ENCODE measurements at regions not wholly inside any gene's neighbourhood (a gene's known extent, or its start where the extent isn't known, plus 50 kb on each side); places are given as distances from the start of the nearest gene placed in this dataset.

- no peak overlapping the region for H2AFZ ChIP-seq (ENCODE audit: low read length)
- no peaks in the 10 kb centered on the region for H3K27me3 ChIP-seq (ENCODE audit: control insufficient read depth in 3 of 3, insufficient read depth in 3 of 3, low read depth in 1 of 3, low read length in 3 of 3)
- no peak overlapping the region for H3K9ac ChIP-seq (ENCODE audit: low read depth, low read length, poor library complexity)
- no peak overlapping the region for H3K4ac ChIP-seq (ENCODE audit: low read length)
- no CpG with 5 or more reads among the region's 1 CpG for whole genome bisulfite sequencing, 2 donors (ENCODE audit: extremely low coverage in 2 of 2, insufficient read length in 2 of 2, insufficient replicate concordance in 1 of 2)
- H3K23ac ChIP-seq (ENCODE audit: low read depth, low read length, poor library complexity): no peak overlapping the region
- H4K91ac ChIP-seq (ENCODE audit: low read depth, low read length, poor library complexity): no peak overlapping the region
- H3K18ac ChIP-seq (ENCODE audit: low read length): no peak overlapping the region
- no peaks in the 10 kb centered on the region for H3K79me1 ChIP-seq (ENCODE audit: low read depth, low read length)
- H3K9me3 ChIP-seq (replicated peaks in 1 of 2; ENCODE audit: control insufficient read depth in 2 of 2, insufficient read depth in 1 of 2, low read depth in 1 of 2, low read length in 2 of 2): no peaks in the 10 kb centered on the region
- H2BK15ac ChIP-seq (ENCODE audit: low read length): no peak overlapping the region
- no peak overlapping the region for H2BK12ac ChIP-seq (ENCODE audit: low read length)
- H4K8ac ChIP-seq (ENCODE audit: low read depth, low read length): no peak overlapping the region
- no peak overlapping the region for H2BK120ac ChIP-seq (ENCODE audit: low read depth, low read length)
- no peak overlapping the region for H3K27ac ChIP-seq (replicated peaks; ENCODE audit: low read length)
- H3K14ac ChIP-seq (ENCODE audit: low read length): no peak overlapping the region
- no peaks in the 10 kb centered on the region for H3K36me3 ChIP-seq (replicated peaks in 1 of 2; ENCODE audit: control insufficient read depth in 2 of 2, insufficient read depth in 2 of 2, low read length in 2 of 2)
- H2AK5ac ChIP-seq (ENCODE audit: low read depth, low read length): no peak overlapping the region
- H3K4me1 ChIP-seq (ENCODE audit: control insufficient read depth in 2 of 2, insufficient read depth in 1 of 2, low read depth in 1 of 2, low read length in 2 of 2): no peaks in the 10 kb centered on the region
- H3K4me3 ChIP-seq (ENCODE audit: low read length in 2 of 2): no peak overlapping the region
- H3K4me2 ChIP-seq (ENCODE audit: insufficient read depth, low read length, poor library complexity, severe bottlenecking): no peak overlapping the region
- DNase-seq (ENCODE audit: low spot score): no peak
- H2BK5ac ChIP-seq (ENCODE audit: low read length): no peak overlapping the region
These were observed 63.2 kb upstream of the CDH12 start for GRCh38 chr5:22916393-22916792.

- Histone ChIP-seq H3K27ac (replicated peaks; ENCODE audit: low read length) (no peak overlapping the region), H3K14ac (ENCODE audit: low read length) (no peak overlapping the region), H3K4ac (ENCODE audit: low read length) (no peak overlapping the region), H3K9ac (ENCODE audit: low read depth, low read length, poor library complexity) (no peak overlapping the region), H3K79me1 (ENCODE audit: low read depth, low read length) (no peaks in the 10 kb centered on the region), H2AK5ac (ENCODE audit: low read depth, low read length) (no peak overlapping the region), H2BK15ac (ENCODE audit: low read length) (no peak overlapping the region), H2AFZ (ENCODE audit: low read length) (no peak overlapping the region), H3K9me3 (replicated peaks in 1 of 2; ENCODE audit: control insufficient read depth in 2 of 2, insufficient read depth in 1 of 2, low read depth in 1 of 2, low read length in 2 of 2) (no peaks in the 10 kb centered on the region), H2BK5ac (ENCODE audit: low read length) (no peak overlapping the region), H3K4me3 (ENCODE audit: low read length in 2 of 2) (no peak overlapping the region), H3K36me3 (replicated peaks in 1 of 2; ENCODE audit: control insufficient read depth in 2 of 2, insufficient read depth in 2 of 2, low read length in 2 of 2) (no peaks in the 10 kb centered on the region), H3K23ac (ENCODE audit: low read depth, low read length, poor library complexity) (no peak overlapping the region), H2BK120ac (ENCODE audit: low read depth, low read length) (no peak overlapping the region), H3K18ac (ENCODE audit: low read length) (no peak overlapping the region), H3K4me2 (ENCODE audit: insufficient read depth, low read length, poor library complexity, severe bottlenecking) (no peak overlapping the region), H4K91ac (ENCODE audit: low read depth, low read length, poor library complexity) (no peak overlapping the region), H3K27me3 (ENCODE audit: control insufficient read depth in 3 of 3, insufficient read depth in 3 of 3, low read depth in 1 of 3, low read length in 3 of 3) (no peaks in the 10 kb centered on the region), H2BK12ac (ENCODE audit: low read length) (no peak overlapping the region), H4K8ac (ENCODE audit: low read depth, low read length) (no peak overlapping the region), H3K4me1 (ENCODE audit: control insufficient read depth in 2 of 2, insufficient read depth in 1 of 2, low read depth in 1 of 2, low read length in 2 of 2) (no peaks in the 10 kb centered on the region)
- no peak for DNase-seq (ENCODE audit: low spot score)
These were observed 57.9 kb upstream of the CDH12 start for GRCh38 chr5:22911019-22911418.

GRCh38 chr5:22910523-22910922, 57.4 kb upstream of the CDH12 start:
- Histone ChIP-seq H3K27ac (replicated peaks; ENCODE audit: low read length) (no peak overlapping the region), H3K4me3 (ENCODE audit: low read length in 2 of 2) (no peak overlapping the region), H3K79me1 (ENCODE audit: low read depth, low read length) (no peaks in the 10 kb centered on the region), H3K4me2 (ENCODE audit: insufficient read depth, low read length, poor library complexity, severe bottlenecking) (no peak overlapping the region), H3K9me3 (replicated peaks in 1 of 2; ENCODE audit: control insufficient read depth in 2 of 2, insufficient read depth in 1 of 2, low read depth in 1 of 2, low read length in 2 of 2) (no peaks in the 10 kb centered on the region), H4K91ac (ENCODE audit: low read depth, low read length, poor library complexity) (no peak overlapping the region), H2BK5ac (ENCODE audit: low read length) (no peak overlapping the region), H3K27me3 (ENCODE audit: control insufficient read depth in 3 of 3, insufficient read depth in 3 of 3, low read depth in 1 of 3, low read length in 3 of 3) (no peaks in the 10 kb centered on the region), H3K14ac (ENCODE audit: low read length) (no peak overlapping the region), H2BK120ac (ENCODE audit: low read depth, low read length) (no peak overlapping the region), H3K9ac (ENCODE audit: low read depth, low read length, poor library complexity) (no peak overlapping the region), H3K23ac (ENCODE audit: low read depth, low read length, poor library complexity) (no peak overlapping the region), H2AFZ (ENCODE audit: low read length) (no peak overlapping the region), H2BK15ac (ENCODE audit: low read length) (no peak overlapping the region), H3K4me1 (ENCODE audit: control insufficient read depth in 2 of 2, insufficient read depth in 1 of 2, low read depth in 1 of 2, low read length in 2 of 2) (no peaks in the 10 kb centered on the region), H2AK5ac (ENCODE audit: low read depth, low read length) (no peak overlapping the region), H3K4ac (ENCODE audit: low read length) (no peak overlapping the region), H4K8ac (ENCODE audit: low read depth, low read length) (no peak overlapping the region), H3K18ac (ENCODE audit: low read length) (no peak overlapping the region), H3K36me3 (replicated peaks in 1 of 2; ENCODE audit: control insufficient read depth in 2 of 2, insufficient read depth in 2 of 2, low read length in 2 of 2) (no peaks in the 10 kb centered on the region), H2BK12ac (ENCODE audit: low read length) (no peak overlapping the region)
- WGBS, 2 donors (ENCODE audit: extremely low coverage in 2 of 2, insufficient read length in 2 of 2, insufficient replicate concordance in 1 of 2): no CpG with 5 or more reads among the region's 1 CpG
- DNase-seq (ENCODE audit: low spot score): no peak

GRCh38 chr5:22908586-22908985, 55.4 kb upstream of the CDH12 start:
- H3K4me1 ChIP-seq (ENCODE audit: control insufficient read depth in 2 of 2, insufficient read depth in 1 of 2, low read depth in 1 of 2, low read length in 2 of 2): no peaks in the 10 kb centered on the region
- H2BK120ac ChIP-seq (ENCODE audit: low read depth, low read length): no peak overlapping the region
- H3K9me3 ChIP-seq (replicated peaks in 1 of 2; ENCODE audit: control insufficient read depth in 2 of 2, insufficient read depth in 1 of 2, low read depth in 1 of 2, low read length in 2 of 2): no peaks in the 10 kb centered on the region
- H3K79me1 ChIP-seq (ENCODE audit: low read depth, low read length): no peaks in the 10 kb centered on the region
- no peak overlapping the region for H2BK5ac ChIP-seq (ENCODE audit: low read length)
- no peak overlapping the region for H2BK12ac ChIP-seq (ENCODE audit: low read length)
- H2AK5ac ChIP-seq (ENCODE audit: low read depth, low read length): no peak overlapping the region
- H4K91ac ChIP-seq (ENCODE audit: low read depth, low read length, poor library complexity): no peak overlapping the region
- H3K36me3 ChIP-seq (replicated peaks in 1 of 2; ENCODE audit: control insufficient read depth in 2 of 2, insufficient read depth in 2 of 2, low read length in 2 of 2): no peaks in the 10 kb centered on the region
- DNase-seq (ENCODE audit: low spot score): no peak
- no peaks in the 10 kb centered on the region for H3K27me3 ChIP-seq (ENCODE audit: control insufficient read depth in 3 of 3, insufficient read depth in 3 of 3, low read depth in 1 of 3, low read length in 3 of 3)
- H3K4me2 ChIP-seq (ENCODE audit: insufficient read depth, low read length, poor library complexity, severe bottlenecking): no peak overlapping the region
- no peak overlapping the region for H3K9ac ChIP-seq (ENCODE audit: low read depth, low read length, poor library complexity)
- no peak overlapping the region for H3K18ac ChIP-seq (ENCODE audit: low read length)
- H4K8ac ChIP-seq (ENCODE audit: low read depth, low read length): no peak overlapping the region
- H3K4me3 ChIP-seq (ENCODE audit: low read length in 2 of 2): no peak overlapping the region
- no peak overlapping the region for H2BK15ac ChIP-seq (ENCODE audit: low read length)
- H3K23ac ChIP-seq (ENCODE audit: low read depth, low read length, poor library complexity): no peak overlapping the region
- no peak overlapping the region for H3K27ac ChIP-seq (replicated peaks; ENCODE audit: low read length)
- no peak overlapping the region for H3K4ac ChIP-seq (ENCODE audit: low read length)
- H3K14ac ChIP-seq (ENCODE audit: low read length): no peak overlapping the region
- H2AFZ ChIP-seq (ENCODE audit: low read length): no peak overlapping the region
